ENCODE measurements at regions not wholly inside any gene's neighbourhood (a gene's known extent, or its start where the extent isn't known, plus 50 kb on each side); places are given as distances from the start of the nearest gene placed in this dataset.

DNA sequence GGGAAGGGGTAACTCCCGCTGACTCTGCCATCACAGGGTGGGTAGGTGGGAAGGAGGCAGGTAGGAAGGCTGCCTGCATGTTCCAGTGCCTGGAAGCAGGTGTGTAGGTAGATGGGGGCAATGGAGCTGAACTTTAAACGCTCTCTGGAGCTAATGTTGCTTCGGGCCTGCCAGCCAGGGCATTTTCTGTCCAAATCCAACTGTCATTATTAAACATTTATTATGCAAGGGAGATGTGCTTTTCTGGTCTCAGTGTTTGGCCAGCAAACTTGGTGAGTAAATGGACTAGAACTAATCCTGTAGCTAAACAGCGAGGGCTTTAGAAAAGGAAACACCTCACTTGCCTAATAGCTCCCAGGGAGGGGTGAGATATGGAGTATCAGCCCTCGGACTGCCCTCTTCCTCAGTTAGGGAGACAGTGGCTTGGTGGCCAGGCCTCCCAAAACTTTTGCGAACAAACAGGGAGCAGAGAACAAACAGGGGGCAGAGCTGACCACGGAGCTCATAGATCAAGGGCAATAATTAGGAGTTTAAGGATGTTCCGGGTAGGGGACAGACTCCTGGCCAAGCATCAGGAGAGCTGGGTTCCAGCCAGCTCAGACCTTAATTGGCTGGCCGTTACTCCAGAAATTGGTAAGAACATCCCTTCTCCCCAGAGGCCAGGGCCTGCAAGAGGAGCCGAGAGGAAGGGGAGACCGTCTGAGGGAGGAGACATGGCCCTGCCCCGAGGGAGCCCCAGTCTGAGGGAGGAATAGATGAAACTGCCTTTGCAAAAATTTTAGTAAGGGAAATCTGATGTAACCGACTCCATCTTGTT, 131.1 kb downstream of the VEGFA start (continued):
- TF ChIP-seq SOX13 (IDR thresholded peaks at IDR 0.05) (no peak), SOX13 (CRISPR knock-in tag; conservative IDR thresholded peaks at IDR 0.05 in 1 of 2, IDR thresholded peaks at IDR 0.05 in 1 of 2) (peak in 1 of 2 experiments; percentile 37; a peak in 2 of 4 replicates), NFATC3 (CRISPR knock-in tag; IDR thresholded peaks at IDR 0.05) (no peak), XBP1 (CRISPR knock-in tag; IDR thresholded peaks at IDR 0.05) (no peak), ZMYM4 (CRISPR knock-in tag; IDR thresholded peaks at IDR 0.05) (peak; percentile 46; the same call in 1 of the 2 replicates), HDAC2 (CRISPR knock-in tag; IDR thresholded peaks at IDR 0.05) (peak; percentile 23; the same call in 1 of the 2 replicates), ZNF256 (CRISPR knock-in tag; conservative IDR thresholded peaks at IDR 0.05) (no peak), JDP2 (CRISPR knock-in tag; IDR thresholded peaks at IDR 0.05; ENCODE audit: borderline replicate concordance) (no peak), IRF9 (CRISPR knock-in tag; IDR thresholded peaks at IDR 0.05; ENCODE audit: borderline replicate concordance) (no peak), ZNF383 (CRISPR knock-in tag; IDR thresholded peaks at IDR 0.05; ENCODE audit: borderline replicate concordance) (no peak), ZNF317 (CRISPR knock-in tag; IDR thresholded peaks at IDR 0.05) (peak; percentile 40; the same call in 1 of the 2 replicates), FOSL2 (CRISPR knock-in tag; IDR thresholded peaks at IDR 0.05) (0 out of 2 replicates have a peak, but pooled peaks have one; percentile 15), PHF5A (CRISPR knock-in tag; IDR thresholded peaks at IDR 0.05; ENCODE audit: low read depth, unreplicated experiment) (no peak), GTF2F1 (IDR thresholded peaks at IDR 0.05; ENCODE audit: low read length) (no peak), MTF1 (CRISPR knock-in tag; IDR thresholded peaks at IDR 0.05) (no peak), SOX6 (IDR thresholded peaks at IDR 0.05) (no peak), SOX6 (CRISPR knock-in tag; IDR thresholded peaks at IDR 0.05) (peak; percentile 79), ZNF543 (CRISPR knock-in tag; IDR thresholded peaks at IDR 0.05) (no peak), GATA4 (IDR thresholded peaks at IDR 0.05; ENCODE audit: borderline replicate concordance, low read depth) (no peak)
- TF ChIP-seq, protein P1, sequence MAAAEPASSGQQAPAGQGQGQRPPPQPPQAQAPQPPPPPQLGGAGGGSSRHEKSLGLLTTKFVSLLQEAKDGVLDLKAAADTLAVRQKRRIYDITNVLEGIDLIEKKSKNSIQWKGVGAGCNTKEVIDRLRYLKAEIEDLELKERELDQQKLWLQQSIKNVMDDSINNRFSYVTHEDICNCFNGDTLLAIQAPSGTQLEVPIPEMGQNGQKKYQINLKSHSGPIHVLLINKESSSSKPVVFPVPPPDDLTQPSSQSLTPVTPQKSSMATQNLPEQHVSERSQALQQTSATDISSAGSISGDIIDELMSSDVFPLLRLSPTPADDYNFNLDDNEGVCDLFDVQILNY (CRISPR knock-in tag; conservative IDR thresholded peaks at IDR 0.05): no peak
- TF ChIP-seq, protein P2, sequence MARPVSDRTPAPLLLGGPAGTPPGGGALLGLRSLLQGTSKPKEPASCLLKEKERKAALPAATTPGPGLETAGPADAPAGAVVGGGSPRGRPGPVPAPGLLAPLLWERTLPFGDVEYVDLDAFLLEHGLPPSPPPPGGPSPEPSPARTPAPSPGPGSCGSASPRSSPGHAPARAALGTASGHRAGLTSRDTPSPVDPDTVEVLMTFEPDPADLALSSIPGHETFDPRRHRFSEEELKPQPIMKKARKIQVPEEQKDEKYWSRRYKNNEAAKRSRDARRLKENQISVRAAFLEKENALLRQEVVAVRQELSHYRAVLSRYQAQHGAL (CRISPR knock-in tag; IDR thresholded peaks at IDR 0.05; ENCODE audit: not compliant biosample characterization): no peak
- TF ChIP-seq, protein P3, sequence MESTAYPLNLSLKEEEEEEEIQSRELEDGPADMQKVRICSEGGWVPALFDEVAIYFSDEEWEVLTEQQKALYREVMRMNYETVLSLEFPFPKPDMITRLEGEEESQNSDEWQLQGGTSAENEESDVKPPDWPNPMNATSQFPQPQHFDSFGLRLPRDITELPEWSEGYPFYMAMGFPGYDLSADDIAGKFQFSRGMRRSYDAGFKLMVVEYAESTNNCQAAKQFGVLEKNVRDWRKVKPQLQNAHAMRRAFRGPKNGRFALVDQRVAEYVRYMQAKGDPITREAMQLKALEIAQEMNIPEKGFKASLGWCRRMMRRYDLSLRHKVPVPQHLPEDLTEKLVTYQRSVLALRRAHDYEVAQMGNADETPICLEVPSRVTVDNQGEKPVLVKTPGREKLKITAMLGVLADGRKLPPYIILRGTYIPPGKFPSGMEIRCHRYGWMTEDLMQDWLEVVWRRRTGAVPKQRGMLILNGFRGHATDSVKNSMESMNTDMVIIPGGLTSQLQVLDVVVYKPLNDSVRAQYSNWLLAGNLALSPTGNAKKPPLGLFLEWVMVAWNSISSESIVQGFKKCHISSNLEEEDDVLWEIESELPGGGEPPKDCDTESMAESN (CRISPR knock-in tag; conservative IDR thresholded peaks at IDR 0.05): no peak
- TF ChIP-seq, protein P4, sequence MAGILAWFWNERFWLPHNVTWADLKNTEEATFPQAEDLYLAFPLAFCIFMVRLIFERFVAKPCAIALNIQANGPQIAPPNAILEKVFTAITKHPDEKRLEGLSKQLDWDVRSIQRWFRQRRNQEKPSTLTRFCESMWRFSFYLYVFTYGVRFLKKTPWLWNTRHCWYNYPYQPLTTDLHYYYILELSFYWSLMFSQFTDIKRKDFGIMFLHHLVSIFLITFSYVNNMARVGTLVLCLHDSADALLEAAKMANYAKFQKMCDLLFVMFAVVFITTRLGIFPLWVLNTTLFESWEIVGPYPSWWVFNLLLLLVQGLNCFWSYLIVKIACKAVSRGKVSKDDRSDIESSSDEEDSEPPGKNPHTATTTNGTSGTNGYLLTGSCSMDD (CRISPR knock-in tag; IDR thresholded peaks at IDR 0.05): no peak
- TF ChIP-seq, protein P5, sequence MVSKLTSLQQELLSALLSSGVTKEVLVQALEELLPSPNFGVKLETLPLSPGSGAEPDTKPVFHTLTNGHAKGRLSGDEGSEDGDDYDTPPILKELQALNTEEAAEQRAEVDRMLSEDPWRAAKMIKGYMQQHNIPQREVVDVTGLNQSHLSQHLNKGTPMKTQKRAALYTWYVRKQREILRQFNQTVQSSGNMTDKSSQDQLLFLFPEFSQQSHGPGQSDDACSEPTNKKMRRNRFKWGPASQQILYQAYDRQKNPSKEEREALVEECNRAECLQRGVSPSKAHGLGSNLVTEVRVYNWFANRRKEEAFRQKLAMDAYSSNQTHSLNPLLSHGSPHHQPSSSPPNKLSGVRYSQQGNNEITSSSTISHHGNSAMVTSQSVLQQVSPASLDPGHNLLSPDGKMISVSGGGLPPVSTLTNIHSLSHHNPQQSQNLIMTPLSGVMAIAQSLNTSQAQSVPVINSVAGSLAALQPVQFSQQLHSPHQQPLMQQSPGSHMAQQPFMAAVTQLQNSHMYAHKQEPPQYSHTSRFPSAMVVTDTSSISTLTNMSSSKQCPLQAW (CRISPR knock-in tag; IDR thresholded peaks at IDR 0.05): peak; percentile 22; the same call in 1 of the 2 replicates
